ENCODE measurements at regions not wholly inside any gene's neighbourhood (a gene's known extent, or its start where the extent isn't known, plus 50 kb on each side); places are given as distances from the start of the nearest gene placed in this dataset.

DNA sequence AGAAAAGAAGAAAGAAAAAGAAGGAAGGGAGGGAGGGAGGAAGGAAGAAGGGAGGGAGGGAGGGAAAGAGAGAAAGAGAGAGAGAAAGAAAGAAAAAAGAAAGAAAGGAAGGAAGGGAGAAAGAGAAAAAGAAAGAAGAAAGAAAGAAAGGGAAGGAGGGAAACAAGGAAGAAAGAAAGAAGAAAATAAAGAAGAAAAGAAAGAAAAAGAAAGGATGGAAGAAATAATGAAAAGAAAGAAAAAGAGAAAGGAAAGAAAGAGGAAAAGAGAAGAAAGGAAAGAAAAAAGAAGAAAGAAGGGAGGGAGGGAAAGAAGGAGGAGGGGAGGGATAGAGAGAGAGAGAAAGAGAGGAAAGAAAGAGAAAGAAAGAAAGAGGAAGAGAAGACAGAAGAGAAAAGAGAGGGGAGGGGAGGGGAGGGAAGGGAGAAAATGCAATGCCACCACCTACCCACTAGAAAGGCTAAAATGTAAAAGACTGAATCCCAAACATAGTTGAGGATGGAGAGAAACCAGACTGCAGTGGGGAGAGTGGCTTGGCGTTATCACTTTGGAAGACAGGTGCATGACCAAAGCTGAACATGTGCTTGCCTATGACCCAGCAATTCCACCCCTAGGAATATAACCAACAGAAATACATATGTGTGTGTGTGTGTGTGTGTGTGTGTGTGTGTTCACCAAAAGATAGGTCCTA is 66.9 kb upstream of the KLF13 start:
- Histone ChIP-seq H3K27ac (no peak overlapping the region), H3K9me3 (no peaks in the 10 kb centered on the region), H3K36me3 (no peaks in the 10 kb centered on the region), H3K27me3 (no peaks in the 10 kb centered on the region), H3K4me3 (no peak overlapping the region), H3K4me1 (peaks cover 0 to 66% (median 15%) of the 10 kb centered on the region in 9 donors)
- no peak for ATAC-seq
- intact Hi-C loops (cut with DNase I), result loop anchor here in 1 of 10 donors (5.0 kb wide), 1 partner anchor 42 kb away; no protein-coding TSS in a partner anchor
- TF ChIP-seq, protein P1, sequence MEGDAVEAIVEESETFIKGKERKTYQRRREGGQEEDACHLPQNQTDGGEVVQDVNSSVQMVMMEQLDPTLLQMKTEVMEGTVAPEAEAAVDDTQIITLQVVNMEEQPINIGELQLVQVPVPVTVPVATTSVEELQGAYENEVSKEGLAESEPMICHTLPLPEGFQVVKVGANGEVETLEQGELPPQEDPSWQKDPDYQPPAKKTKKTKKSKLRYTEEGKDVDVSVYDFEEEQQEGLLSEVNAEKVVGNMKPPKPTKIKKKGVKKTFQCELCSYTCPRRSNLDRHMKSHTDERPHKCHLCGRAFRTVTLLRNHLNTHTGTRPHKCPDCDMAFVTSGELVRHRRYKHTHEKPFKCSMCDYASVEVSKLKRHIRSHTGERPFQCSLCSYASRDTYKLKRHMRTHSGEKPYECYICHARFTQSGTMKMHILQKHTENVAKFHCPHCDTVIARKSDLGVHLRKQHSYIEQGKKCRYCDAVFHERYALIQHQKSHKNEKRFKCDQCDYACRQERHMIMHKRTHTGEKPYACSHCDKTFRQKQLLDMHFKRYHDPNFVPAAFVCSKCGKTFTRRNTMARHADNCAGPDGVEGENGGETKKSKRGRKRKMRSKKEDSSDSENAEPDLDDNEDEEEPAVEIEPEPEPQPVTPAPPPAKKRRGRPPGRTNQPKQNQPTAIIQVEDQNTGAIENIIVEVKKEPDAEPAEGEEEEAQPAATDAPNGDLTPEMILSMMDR (IDR thresholded peaks at IDR 0.05), result no peak
- no peak for DNase-seq
- 93 to 100% methylated on average over 1 of the region's 1 CpG for WGBS, 2 donors

GRCh38 chr15:31260646-31261265 is 65.9 kb upstream of the KLF13 start:
- H3K36me3 ChIP-seq, result no peaks in the 10 kb centered on the region
- no peaks in the 10 kb centered on the region for H3K27me3 ChIP-seq
- no peak for ATAC-seq
- no peak overlapping the region for H3K4me3 ChIP-seq
- TF ChIP-seq, protein P1 (IDR thresholded peaks at IDR 0.05), result no peak
- no peaks in the 10 kb centered on the region for H3K9me3 ChIP-seq
- 96% methylated on average over 11 of the region's 11 CpGs for WGBS, 2 donors
- peaks cover 0 to 66% (median 17%) of the 10 kb centered on the region in 9 donors for H3K4me1 ChIP-seq
- DNase-seq, result no peak
- intact Hi-C loops (cut with DNase I), result loop anchor here in 1 of 10 donors (5.0 kb wide), 1 partner anchor 43 kb away; no protein-coding TSS in a partner anchor
- peak overlapping the region in 1 of 10 donors; percentile 91 for H3K27ac ChIP-seq

DNA sequence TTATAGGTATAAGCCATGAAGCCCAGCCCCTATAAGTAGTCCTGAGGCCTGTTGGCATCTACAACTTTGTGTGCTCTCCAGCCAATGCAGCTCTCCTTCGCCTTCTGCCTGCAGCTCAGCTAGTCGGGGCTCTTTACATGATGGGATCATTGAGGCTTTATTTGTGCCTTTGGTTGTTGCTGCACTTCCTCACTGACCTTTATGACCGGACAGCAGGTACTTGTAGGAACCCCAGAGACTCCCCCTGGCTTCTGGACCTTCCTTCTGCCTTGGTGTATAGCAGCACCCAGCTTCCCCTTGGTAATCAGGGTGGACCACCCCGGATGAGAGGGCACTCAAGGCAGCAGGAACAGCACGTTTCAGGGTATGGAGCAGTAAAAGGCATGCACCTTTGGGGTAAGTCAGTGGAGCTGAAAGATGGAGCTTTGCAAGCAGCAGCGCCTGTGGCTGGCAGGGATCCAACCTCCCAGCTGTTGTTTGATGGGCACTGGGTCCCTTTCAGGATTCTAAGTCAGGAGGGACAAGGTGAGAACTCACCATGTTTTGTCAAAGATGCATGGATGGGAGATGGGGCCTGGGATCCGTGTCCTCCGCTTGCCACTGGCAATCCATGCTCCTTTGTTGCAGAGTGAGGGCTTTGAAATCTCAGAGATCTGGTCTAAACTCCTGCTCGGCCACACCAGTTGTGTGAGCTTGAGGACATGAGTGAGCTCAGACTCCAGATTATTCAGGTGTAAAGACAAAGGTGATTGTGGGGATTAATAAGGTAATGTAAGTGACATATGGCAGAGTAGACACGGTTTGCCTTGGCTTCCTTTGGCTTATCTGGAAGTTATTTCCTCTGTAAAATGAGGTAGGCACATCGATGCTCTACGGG is 65.1 kb upstream of the KLF13 start:
- Histone ChIP-seq H3K27ac (peak overlapping the region in 1 of 10 donors; percentile 91), H3K4me1 (peaks cover 0 to 66% (median 19%) of the 10 kb centered on the region in 9 donors), H3K4me3 (no peak overlapping the region), H3K36me3 (no peaks in the 10 kb centered on the region), H3K27me3 (no peaks in the 10 kb centered on the region), H3K9me3 (no peaks in the 10 kb centered on the region)
- WGBS, 2 donors, result 87 to 90% methylated on average over 12 of the region's 12 CpGs
- DNase-seq (no peak), ATAC-seq (no peak)
- intact Hi-C loops (cut with DNase I), result loop anchor here in 1 of 10 donors (5.0 kb wide), 1 partner anchor 44 kb away; no protein-coding TSS in a partner anchor
- TF ChIP-seq, protein P1 (IDR thresholded peaks at IDR 0.05), result no peak

DNA sequence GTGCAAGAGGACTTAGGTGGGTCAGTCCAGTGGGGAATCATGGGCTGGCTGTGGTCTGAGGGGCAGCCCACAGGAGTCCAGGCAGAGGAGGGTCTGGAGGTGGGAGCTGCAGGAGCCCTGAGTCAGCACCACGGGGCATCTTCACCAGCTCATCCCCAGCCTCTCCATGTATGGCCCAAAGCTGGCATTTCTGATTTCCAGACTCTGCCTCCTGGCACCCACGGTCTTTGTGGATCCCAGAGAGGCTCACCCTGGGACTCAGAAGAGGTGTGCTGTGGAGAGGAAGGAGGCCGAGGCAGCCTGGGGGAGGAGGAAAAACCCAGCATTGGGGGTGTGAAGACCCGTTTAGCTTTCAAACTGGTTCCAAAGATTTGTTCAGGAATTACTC is 64.5 kb upstream of the KLF13 start:
- no peak for ATAC-seq
- Histone ChIP-seq H3K9me3 (no peaks in the 10 kb centered on the region), H3K4me1 (peaks cover 0 to 66% (median 19%) of the 10 kb centered on the region in 9 donors), H3K27me3 (no peaks in the 10 kb centered on the region), H3K27ac (peak overlapping the region in 1 of 10 donors; percentile 91), H3K4me3 (no peak overlapping the region), H3K36me3 (no peaks in the 10 kb centered on the region)
- no peak for DNase-seq
- TF ChIP-seq, protein P1 (IDR thresholded peaks at IDR 0.05), result no peak
- WGBS, 2 donors, result 91 to 93% methylated on average over 4 of the region's 4 CpGs
- intact Hi-C loops (cut with DNase I), result loop anchor here in 1 of 10 donors (5.0 kb wide), 1 partner anchor 45 kb away; no protein-coding TSS in a partner anchor
